ENCODE measurements at regions not wholly inside any gene's neighbourhood (a gene's known extent, or its start where the extent isn't known, plus 50 kb on each side); places are given as distances from the start of the nearest gene placed in this dataset.
"Not testable (repeated sequence)": the region's sequence is repeated elsewhere in the genome, so short reads cannot be mapped to it uniquely, and the experiment has no call there.

- DNase-seq = no peak
These were observed 288.3 kb upstream of the GALNTL6 start for GRCh38 chr4:171524903-171525302.

DNA sequence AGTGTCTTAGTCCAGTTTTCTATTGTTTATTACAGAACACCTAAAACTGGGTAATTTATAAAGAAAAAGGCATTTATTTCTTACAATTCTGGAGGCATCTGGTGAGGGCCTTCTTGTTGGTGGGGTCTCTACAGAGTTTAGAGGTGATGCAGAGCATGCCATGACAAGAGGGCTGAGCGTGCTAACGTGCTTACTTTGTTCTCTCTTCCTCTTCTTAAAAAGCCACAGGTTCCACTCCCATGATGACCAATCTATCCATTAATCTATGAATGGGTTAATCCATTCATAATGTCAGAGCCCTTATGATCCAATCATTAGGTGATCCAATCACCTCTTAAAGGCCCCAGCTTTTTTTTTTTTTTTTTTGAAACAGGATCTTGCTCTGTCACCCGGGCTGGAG is 291.5 kb upstream of the GALNTL6 start:
- DNase-seq = no peak

DNA sequence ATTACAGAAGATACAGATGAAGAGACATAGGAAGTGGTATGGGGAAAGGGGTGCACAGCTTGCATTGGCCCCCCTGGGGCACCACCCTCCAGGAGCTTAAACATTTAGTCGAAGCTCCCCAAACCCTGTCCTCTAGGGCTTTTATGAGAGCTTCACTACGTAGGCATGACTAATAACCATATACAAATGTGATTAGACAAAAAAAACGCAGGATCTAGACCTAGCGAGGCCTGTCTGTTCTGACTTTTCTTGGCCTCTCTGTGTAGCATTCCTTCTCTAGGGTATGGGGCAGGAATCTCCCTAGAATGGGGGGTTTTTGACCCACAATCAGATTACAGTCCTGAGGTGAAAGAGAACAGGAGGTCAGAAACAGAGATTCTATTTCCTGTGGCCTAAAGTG is 293.7 kb upstream of the GALNTL6 start:
- no peak for DNase-seq

GRCh38 chr4:171517883-171518282 is 295.3 kb upstream of the GALNTL6 start:
- no peak for DNase-seq

GRCh38 chr4:171516694-171517093 is 296.5 kb upstream of the GALNTL6 start:
- DNase-seq = no peak

DNA sequence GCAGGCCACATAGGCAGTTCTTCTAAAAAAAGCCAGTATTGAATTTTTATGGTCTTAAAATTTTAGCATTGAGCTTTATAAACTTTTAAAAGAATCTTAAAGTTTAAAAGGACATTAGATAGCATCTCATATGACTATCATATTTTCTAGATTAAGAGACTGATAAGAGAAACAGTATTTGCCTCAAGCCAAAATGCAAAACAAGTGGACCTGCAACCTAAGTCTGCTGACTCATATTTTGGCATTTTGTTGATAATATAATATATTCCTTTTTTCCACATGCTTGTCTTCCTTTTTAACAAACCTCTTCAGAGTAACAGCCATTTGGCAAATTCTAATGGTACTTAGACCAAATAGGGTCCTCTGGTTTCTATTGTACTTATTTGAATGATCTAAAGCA is 328.5 kb upstream of the GALNTL6 start:
- no peak for DNase-seq

- DNase-seq = no peak
These were observed 335.0 kb upstream of the GALNTL6 start for GRCh38 chr4:171478181-171478580.

- not testable (repeated sequence) for DNase-seq
These were observed 338.1 kb upstream of the GALNTL6 start for GRCh38 chr4:171475111-171475510.

GRCh38 chr4:171473155-171473554 is 340.0 kb upstream of the GALNTL6 start:
- no peak for DNase-seq

DNA sequence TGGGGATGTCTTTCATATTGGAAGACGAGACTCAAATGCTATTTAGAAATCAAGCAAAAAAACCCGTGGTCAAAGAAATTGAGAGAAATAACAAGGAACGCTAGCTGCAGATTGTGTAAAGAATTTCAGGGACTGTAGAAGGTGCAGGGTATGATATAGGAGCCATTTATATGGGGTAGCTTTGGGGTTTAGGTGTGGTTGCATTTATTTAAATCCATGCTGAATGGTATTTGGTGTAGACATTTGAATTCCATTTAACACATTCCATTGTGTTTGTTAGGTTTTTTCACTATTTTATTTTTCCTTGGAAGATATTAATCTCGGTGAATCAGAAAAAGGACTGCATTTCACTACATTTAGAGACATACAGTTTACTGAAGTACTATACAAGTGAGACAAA is 341.0 kb upstream of the GALNTL6 start:
- DNase-seq = no peak

GRCh38 chr4:171464499-171464898 is 348.7 kb upstream of the GALNTL6 start:
- DNase-seq = no peak

DNA sequence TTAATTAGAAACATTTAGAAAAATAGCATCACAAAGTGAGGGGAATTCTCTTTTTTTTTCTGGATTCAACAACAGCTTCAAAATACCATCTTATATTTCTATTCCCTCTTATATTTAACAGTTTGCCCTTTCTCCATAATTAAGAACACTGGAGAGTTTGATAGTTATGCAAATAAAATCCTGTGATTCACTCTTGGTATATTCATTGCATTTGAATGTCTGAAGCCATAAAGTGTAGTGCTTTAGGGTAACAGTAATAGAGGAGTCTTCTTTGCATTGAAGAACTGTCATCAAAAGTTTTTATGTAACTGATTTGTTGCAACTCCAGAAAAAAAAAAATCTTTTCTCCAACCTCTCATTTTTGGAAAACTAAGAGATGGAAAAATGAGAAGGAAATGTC is 352.0 kb upstream of the GALNTL6 start:
- no peak for DNase-seq

- DNase-seq = no peak
These were observed 364.2 kb upstream of the GALNTL6 start for GRCh38 chr4:171448919-171449481.

DNA sequence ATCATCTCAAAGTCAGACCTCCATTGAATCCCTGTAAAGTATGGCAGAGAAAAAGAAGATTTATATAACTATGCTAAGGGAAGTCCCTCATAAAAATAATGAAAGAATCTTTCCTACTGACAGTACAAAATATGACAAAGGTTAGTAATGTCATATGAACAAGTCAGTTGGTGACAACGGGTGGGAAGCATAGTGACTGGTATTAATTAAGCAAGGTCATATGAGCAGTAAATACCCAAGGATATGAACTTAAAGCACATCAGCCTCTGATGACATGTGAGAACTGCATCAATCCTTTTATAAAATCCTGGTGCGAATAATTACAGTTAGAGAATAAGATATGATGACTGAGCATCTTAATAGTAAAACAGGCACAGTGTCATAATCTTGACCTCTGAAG is 364.8 kb upstream of the GALNTL6 start:
- no peak for DNase-seq

- no peak for DNase-seq
These were observed 371.8 kb upstream of the GALNTL6 start for GRCh38 chr4:171441300-171441941.

DNA sequence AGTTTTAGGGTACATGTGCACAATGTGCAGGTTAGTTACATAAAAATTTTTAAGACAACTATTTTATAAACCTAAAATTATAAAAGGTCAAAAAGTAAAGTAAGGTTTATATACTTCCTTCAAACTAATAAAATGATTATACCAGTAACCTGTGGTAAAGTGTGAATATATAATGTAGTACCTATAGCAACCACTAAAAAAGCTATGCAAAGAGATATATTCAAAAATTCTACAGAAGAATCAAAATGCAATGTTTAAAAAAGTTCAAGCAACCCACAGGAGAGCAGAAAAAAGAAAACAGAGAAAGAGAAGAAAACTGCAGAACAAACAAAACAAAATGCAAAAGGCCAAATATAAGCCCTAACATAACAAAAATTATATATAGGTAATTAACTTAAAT is 379.5 kb upstream of the GALNTL6 start:
- DNase-seq = no peak

DNA sequence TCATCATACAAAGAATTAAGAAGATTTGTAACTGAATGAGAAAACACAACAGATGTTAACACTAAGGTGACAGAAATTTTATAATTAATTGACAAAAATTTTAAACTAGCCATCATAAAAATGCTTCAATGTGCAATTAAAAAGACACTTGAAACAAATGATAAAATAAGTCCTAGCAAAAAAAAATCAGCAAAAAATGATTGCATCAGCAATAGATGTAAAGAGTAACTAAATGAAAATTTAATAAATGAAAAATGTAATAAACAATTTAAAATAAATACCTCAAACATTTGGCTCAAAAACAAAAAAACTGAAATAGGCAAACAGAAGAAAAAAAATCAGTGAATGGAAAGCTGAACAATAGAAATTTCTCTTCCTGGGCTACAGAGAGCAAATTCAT is 380.7 kb upstream of the GALNTL6 start:
- no peak for DNase-seq

DNA sequence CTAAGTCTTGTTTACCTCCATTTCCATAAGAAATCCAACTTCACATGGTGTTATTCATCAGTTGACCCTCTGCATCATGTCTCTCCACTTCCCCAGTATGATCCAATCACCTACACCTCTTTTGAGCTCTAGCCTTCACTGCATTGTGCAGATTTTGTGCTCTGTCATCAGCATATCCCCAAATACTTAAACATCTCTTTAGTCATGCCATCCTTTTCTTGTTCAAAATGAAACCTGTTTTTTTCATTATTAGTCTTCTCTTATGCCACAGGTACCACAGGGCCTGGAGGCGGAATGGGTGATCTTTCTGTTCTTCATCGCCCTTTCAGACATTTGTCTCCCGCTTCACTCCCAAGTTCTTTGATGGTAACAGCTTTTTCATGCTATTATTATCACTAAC is 382.7 kb upstream of the GALNTL6 start:
- no peak for DNase-seq

- DNase-seq = no peak
These were observed 416.0 kb upstream of the GALNTL6 start for GRCh38 chr4:171397175-171397574.

- DNase-seq = no peak
These were observed 422.6 kb upstream of the GALNTL6 start for GRCh38 chr4:171390626-171391025.

GRCh38 chr4:171378323-171378722 is 434.9 kb upstream of the GALNTL6 start:
- DNase-seq = no peak

DNA sequence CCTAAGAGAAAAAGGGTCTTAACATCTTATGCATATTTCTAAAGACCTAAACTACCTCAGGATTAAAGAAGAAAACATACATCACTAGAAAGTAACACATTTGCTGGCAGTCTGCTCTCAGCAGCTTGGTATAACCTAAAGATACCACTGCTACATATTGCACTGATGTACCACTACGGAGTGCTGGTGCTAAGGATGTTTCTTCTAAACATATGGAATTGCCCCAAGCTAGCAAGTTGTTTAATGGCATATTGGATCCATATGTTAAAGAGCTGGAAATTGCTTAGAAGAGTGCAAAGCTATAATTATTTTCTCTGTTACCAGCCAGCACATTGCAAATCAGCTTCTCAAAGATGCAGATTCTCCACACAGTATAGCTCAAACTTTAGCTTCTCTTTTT is 436.5 kb upstream of the GALNTL6 start:
- no peak for DNase-seq

DNA sequence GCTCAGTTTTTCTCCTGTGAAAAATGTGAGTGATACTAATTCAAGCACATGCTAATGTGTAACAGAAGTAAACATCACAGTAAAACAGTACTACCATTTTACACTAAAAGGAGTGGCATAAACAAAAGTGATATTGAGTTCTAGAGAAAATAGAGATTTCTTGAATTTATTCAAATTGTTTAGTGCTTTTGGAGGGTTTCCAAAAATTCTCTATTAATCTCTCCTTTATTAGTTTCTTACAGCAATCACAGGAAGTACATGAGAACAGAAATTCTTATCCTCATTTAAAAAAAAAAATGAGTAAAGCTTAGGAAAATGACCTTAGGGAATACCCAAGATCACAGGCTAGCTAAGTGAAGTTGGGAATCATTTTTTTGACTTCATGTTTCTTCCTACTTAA is 459.7 kb upstream of the GALNTL6 start:
- no peak for DNase-seq

GRCh38 chr4:171348090-171348489 is 465.1 kb upstream of the GALNTL6 start:
- DNase-seq = no peak

DNA sequence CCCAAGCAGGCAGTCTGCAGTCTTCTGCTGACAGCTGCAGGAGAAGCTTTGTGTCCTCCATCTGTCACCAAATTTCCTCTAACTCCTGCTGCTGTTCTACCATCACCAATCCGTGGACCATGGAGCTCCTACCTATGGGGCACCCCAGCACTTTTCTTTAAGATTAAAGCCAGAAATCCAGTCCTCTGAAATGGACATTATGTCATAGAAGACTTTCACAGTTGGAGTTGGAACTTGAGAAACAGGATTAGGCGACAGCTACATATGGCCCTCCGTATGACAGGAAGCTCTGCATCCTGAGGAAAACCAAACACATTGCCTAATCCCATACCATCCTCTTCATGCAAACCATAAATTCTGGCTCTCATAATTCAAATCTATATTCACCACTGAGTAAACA is 470.6 kb upstream of the GALNTL6 start:
- no peak for DNase-seq
